HFF-Myc (cell line): ENCODE measurements at regions not wholly inside any gene's neighbourhood (a gene's known extent, or its start where the extent isn't known, plus 50 kb on each side); places are given as distances from the start of the nearest gene placed in this dataset.

ENCODE experiments used
- DNase-seq: peaks from one replicate; pipeline ENCODE4 v3.0.0-alpha.2; 2011; ENCODE audit warnings: low read depth; ENCODE audit errors: extremely low read depth
- H3K4me3 ChIP-seq: replicated peaks from 2 replicates; pipeline ENCODE4 v1.5.1; 2011; ENCODE audit warnings: low read depth, mild to moderate bottlenecking, control low read depth, low read length
- TF ChIP-seq, protein P1 (sequence below): IDR thresholded peaks from 2 replicates; pipeline ENCODE4 v1.5.1; 2012; ENCODE audit warnings: mild to moderate bottlenecking, low read depth, low read length, control low read depth; ENCODE audit errors: missing control alignments

- no peak for DNase-seq
- TF ChIP-seq, protein P1, sequence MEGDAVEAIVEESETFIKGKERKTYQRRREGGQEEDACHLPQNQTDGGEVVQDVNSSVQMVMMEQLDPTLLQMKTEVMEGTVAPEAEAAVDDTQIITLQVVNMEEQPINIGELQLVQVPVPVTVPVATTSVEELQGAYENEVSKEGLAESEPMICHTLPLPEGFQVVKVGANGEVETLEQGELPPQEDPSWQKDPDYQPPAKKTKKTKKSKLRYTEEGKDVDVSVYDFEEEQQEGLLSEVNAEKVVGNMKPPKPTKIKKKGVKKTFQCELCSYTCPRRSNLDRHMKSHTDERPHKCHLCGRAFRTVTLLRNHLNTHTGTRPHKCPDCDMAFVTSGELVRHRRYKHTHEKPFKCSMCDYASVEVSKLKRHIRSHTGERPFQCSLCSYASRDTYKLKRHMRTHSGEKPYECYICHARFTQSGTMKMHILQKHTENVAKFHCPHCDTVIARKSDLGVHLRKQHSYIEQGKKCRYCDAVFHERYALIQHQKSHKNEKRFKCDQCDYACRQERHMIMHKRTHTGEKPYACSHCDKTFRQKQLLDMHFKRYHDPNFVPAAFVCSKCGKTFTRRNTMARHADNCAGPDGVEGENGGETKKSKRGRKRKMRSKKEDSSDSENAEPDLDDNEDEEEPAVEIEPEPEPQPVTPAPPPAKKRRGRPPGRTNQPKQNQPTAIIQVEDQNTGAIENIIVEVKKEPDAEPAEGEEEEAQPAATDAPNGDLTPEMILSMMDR, result no peak
These were observed 460.5 kb upstream of the CNKSR2 start for GRCh38 chrX:20913760-20914159.

DNA sequence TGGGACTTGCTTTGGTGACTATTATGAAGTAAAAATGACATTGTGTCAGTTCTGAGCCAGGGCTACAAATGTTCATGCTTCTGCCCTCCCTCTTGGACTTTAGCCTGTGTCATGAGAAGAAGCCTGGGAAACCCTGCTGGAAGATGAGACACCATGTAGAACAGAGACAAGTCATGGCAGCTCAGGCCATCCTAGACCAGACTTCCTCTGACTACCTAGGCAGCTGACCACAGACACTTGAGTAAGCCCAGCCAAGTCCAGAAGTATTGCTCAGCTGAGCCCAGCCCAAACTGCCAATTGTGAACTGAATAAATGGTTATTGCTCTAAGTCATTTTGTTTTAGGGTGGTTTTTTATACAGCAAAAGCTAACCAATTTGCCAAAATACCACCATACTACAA lies 467.6 kb upstream of the CNKSR2 start:
- DNase-seq, result no peak
- TF ChIP-seq, protein P1, result no peak
- no peak overlapping the region for H3K4me3 ChIP-seq

More at GRCh38 chrX:20913760-20914159, 460.5 kb upstream of the CNKSR2 start:
- H3K4me3 ChIP-seq, result no peak overlapping the region

- no peak for DNase-seq
- TF ChIP-seq, protein P1, result no peak
- H3K4me3 ChIP-seq, result no peak overlapping the region
These were observed 489.7 kb upstream of the CNKSR2 start for GRCh38 chrX:20884565-20884964.

- TF ChIP-seq, protein P1, result no peak
- H3K4me3 ChIP-seq, result no peak overlapping the region
- no peak for DNase-seq
These were observed 510.6 kb upstream of the CNKSR2 start for GRCh38 chrX:20863649-20864048.

DNA sequence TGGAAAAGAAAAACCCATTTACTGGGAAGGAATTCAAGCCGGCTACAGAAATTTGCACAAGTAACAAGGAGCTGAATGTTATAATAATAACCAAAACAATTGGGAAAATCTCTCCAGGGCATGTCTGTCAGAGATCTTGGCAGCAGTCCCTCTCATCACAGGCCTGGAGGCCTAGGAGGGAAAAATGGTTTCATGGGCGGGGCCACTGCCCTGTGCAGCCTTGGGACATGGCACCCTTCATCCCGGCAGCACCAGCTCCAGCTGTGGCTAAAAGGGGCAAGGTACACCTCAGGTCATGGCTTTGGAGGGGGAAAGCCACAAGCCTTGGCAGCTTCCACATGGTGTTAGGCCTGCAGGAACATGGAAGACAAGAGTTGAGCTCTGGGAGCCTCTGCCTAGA lies 513.1 kb upstream of the CNKSR2 start:
- no peak for DNase-seq
- H3K4me3 ChIP-seq, result no peak overlapping the region
- TF ChIP-seq, protein P1, result no peak

GRCh38 chrX:20857746-20858145 lies 516.5 kb upstream of the CNKSR2 start:
- DNase-seq, result no peak
- TF ChIP-seq, protein P1, result no peak
- no peak overlapping the region for H3K4me3 ChIP-seq

GRCh38 chrX:20838477-20838876 lies 535.7 kb upstream of the CNKSR2 start:
- H3K4me3 ChIP-seq, result no peak overlapping the region
- DNase-seq, result no peak
- TF ChIP-seq, protein P1, result no peak
